SIG-M5 treated with dmso at 0.1 percent for 504 hours (cell line): ENCODE measurements at regions not wholly inside any gene's neighbourhood (a gene's known extent, or its start where the extent isn't known, plus 50 kb on each side); places are given as distances from the start of the nearest gene placed in this dataset.
"Not testable (repeated sequence)": the region's sequence is repeated elsewhere in the genome, so short reads cannot be mapped to it uniquely, and the experiment has no call there.

Experiments used
- DNase-seq: peaks from one replicate; lab custom pipeline; 2025; ENCODE audit not compliant: unreplicated experiment; lab: John Stamatoyannopoulos, UW

DNA sequence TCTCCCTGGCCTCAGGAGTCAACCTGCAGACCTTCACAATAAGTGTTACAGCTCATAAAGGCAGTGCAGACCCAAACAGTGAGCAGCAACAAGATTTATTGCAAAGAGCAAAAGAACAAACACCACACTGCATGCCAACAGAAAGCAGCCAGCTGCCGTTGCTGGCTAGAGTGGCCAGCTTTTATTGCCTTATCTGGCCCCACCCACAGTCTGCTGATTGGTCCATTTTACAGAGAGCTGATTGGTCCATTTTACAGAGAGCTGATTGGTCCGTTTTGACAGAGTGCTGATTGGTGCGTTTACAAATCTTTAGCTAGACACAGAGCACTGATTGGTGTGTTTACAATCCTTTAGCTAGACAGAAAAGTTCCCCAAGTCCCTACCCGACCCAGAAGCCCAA lies 885.9 kb upstream of the SPRY2 start:
- not testable (repeated sequence) for DNase-seq

DNA sequence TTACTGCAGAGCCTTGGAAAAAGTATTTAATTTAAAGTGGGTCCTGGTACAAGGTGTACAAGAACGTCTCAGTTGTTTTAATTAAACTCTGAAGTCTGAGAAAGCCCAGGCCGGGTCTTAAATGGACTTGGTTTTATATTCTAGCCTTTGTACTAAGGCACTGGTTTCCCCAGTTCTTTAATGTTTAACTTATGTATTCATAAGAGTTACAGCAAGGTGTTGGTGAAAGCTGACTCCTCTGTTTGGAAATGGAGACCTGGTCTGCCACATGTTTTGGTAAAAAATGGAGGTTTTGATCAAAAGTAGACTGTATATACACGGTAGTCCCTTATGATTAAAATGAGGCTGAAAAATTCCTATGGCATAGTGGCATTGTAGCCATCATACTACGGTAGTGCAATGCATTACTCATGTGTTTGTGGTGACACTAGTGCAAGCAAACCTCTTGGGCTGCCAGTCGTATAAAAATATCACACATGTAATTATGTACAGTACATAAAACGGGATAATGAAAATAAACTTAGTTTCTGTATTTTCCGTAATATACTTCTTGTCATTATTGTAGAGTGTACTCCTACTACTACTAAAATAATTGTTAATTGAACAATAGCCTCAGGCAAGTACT lies 883.4 kb upstream of the SPRY2 start:
- DNase-seq = no peak

DNA sequence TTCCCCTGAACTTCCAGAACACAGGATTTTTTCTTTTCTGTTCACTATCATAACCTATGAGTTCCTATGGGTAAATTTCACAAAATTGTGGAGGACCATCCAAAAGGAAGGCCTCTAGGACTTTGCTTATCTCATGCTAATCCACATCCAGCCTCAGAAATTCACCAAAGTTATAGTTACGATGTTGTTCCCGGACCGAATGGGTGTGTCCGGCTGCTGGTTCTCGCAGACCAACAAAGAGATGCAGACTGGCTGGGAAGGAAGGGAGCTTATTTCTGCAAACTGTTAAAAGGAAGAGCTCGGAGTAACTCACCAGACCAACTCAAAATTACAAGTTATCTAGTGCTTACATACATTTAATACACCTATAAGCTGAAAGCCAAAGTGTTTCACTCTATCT lies 882.9 kb upstream of the SPRY2 start:
- no peak for DNase-seq

DNA sequence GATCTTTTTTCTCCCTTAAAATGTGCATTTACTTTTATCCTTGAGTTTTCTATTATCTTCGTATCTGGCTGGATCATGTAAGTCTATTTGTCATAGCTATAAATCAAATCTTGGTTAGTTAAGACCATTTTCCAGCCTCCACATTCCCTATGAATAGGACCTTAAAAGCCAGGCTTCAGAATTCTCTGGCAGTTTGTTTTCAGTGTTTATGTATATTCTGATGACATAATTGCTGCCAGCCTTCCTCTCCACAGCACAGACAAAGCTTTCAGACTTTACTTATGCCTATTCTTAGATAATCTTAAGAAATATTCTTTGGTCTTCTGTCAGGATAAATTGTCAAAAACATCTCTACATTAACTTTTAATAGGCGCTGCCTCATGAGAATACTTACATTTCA lies 870.8 kb upstream of the SPRY2 start:
- DNase-seq = no peak

DNA sequence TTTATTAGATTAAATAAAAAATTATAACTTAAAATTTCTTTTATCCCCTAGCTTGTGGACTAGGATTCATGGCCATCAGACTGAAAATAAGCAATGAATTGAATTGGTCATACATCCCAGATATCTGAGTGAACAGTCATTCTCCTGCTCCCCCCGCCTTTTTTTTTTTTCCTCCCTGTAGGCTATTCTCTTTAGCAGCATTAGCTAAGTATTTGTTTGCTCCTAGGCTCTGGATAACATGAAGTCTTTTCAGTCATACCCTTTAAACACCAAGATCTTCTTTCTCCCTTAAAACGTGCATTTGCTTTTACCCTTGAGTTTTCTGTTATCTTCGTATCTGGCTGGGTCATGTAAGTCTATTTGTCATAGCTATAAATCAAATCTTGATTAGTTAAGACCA lies 866.7 kb upstream of the SPRY2 start:
- DNase-seq = no peak

DNA sequence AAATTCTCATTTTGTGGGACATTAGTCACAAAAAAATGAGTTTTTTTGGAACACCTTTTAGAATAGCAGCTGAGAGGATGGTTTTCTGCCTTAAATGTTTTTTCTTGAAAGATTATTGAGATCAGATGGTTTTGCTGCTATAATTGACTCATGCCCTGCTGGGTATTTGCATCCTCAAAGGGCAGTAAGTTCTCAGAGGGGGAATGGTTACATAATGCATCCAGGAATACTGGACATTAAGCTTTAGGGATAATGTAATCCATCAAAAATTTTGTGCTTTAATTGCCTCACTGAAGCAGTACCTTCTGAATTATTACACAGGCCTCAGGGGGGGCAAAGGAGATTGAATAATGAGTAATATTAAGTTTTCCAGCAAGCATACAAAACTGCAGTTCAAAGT lies 866.3 kb upstream of the SPRY2 start:
- DNase-seq = no peak

DNA sequence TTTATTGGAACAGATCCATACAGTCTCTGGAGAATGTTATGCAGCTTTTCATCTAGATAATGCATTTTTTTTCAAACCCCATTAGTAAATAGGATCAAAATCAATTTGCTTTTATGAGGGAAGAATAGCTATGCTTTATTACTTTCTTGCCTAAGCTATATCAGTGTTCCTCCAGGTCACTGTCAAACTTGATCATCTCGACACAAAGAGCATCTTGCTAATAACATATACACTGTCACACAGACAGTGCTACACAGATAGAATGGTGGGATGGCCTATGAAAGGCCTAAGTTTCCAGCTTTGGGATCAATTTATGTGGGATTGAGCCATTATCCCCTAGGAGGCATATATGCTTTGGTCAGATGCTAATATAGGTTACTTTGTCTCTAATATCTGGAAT lies 862.9 kb upstream of the SPRY2 start:
- no peak for DNase-seq

DNA sequence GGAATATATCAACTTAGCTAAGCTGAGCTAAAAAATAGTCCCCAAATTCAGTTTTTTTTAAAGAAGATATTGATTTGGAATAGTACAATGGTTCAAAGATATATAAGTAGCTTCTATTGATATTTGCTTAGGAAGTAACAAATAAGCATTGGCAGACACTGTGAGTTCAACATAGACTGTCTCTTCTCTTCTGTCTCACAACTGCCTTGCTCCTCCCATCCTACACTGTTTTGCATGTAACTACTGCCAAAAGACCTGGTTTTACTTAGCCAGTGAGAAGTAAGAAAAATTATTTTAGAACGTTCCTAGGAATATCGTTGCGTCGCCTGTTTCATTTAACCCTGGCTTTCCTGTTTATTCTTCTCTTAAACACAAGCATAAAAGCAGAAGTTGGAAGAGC lies 859.0 kb upstream of the SPRY2 start:
- no peak for DNase-seq

DNA sequence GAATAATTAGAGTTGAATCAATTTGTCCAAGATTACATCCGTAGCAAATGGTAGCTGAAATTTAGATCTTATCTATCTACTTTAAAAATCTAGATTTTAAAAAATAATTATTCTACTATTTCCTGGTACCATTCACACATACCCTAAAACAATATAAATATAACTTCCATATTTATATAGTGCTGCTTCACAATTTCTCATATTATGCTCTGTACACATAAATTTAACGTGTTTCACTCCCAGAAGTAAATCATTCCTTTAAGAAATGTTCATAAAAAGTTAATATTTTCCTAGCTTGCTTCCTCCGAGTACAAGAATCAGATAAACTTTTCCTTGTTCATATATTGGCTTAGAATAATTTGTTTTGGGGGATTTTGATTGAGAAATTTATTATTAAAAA lies 857.0 kb upstream of the SPRY2 start:
- DNase-seq = no peak

DNA sequence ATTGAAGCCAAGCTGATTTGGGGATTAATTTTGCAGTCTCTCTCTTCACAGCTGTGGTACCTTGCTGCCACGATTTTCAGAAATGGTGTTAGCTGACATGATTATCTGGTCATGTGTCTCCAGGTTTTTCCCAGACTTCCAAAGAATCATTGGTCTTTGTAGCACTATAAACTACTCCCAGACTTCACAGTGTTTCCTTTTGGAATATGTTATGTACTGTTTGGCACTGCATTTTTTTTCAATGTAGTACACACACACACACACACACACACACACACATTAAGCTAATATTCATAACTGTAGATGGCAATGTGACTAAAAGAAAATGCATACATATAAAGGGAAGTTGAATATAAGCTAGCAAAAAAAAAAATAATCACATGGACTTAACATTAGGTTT lies 856.6 kb upstream of the SPRY2 start:
- no peak for DNase-seq

DNA sequence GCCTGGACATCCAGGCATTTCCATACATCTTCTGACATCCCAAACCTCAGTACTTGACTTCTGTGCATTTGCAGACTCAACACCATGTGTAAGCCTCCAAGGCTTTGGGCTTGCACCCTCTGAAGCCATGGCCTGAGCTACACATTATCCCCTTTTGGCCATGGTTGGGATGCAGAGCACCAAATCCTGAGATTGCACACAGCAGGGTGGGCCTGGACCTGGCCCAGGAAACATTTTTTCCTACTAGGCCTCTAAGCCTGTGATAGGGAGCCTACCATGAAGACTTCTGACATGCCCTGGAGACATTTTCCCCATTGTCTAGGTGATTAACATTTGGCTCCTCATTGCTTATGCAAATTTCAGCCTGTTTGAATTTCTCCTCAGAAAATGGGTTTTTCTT lies 853.4 kb upstream of the SPRY2 start:
- DNase-seq = no peak

DNA sequence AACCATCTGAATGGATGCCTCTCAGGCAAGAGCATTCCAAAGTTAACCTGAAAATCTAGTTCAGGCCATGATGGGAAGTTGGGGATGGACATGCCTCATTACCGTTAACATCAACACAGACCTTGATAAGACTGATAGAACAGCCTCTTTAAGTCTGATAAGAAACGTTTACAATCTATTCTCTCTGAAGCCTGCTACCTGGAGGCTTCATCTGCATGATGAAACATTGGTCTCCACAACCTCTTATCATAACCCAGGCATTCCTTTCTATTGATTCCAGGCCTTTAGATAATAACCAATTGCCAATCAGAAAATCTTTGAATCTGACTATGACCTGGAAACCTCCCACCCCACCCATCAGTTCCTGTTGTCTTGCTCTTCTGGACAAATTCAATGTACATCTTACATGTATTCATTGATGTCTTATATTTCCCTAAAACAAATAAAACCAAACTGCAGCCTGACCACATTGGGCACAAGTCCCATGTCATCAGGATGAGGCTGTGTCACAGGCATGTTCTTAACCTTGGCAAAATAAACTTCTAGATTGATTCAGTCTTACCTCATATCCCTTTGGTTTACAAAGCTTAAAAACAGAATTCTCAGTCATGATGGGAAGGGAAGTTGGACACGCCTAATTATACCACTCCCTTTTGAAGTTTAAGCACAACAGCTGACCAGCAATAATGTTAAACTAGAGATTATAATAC lies 843.8 kb upstream of the SPRY2 start:
- no peak for DNase-seq

DNA sequence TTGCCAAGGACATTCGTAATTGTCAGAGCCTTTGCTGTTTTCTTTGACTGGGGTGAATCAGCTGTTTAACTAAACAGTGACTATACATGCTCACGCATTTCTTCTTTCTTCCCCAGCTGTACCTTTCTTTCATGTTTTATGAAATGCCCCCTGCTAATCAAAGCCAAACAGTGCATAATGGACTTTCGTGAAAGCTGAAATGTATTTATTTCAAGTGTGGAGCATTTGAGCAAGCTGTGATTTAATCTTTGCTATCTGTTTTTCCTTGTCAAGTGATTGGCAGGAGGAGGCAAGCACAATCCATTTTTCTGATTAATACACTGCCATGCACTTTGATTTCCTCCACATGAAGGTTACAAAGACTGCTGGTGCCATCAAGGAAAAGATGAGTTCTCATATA lies 831.7 kb upstream of the SPRY2 start:
- no peak for DNase-seq

DNA sequence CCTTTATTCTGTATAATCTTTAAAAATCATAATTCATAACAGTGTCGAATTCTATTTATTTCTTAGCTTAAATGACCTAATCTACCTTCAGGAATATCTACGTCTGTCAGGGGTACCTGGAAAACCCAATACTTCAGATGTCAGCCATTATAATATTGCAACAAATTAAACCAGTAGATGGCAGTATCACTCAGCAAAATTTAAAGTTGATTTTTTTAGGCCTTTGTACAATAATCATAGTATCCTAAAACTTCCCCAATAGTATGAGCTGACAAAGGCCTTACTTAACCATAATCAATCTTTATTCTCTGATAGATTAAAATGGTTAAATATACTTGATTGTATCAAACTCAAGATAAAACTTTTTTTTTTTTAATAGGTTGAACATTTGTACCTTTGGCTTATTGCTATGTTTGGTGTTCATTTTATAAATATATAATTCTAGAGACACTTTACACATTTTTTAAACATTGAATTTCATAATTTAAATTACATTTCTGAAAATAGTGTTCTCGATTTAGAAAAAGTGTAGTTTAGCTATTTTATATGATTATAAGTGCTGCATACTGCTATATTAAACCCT lies 830.2 kb upstream of the SPRY2 start:
- DNase-seq = peak; percentile 54

DNA sequence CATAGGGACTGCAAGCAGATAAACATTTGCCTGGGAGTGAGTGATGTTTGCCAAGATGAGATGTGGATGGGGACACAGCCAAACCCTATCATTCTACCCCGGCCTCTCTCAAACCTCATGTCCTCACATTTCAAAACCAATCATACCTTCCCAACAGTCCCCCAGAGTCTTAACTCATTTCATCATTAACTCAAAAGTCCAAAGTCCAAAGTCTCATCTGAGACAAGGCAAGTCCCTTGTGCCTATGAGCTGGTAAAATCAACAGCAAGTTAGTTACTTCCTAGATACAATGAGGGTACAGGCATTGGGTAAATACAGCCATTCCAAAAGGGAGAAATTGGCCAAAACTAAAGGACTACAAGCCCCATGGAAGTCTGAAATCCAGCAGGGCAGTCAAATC lies 822.9 kb upstream of the SPRY2 start:
- DNase-seq = not testable (repeated sequence)

DNA sequence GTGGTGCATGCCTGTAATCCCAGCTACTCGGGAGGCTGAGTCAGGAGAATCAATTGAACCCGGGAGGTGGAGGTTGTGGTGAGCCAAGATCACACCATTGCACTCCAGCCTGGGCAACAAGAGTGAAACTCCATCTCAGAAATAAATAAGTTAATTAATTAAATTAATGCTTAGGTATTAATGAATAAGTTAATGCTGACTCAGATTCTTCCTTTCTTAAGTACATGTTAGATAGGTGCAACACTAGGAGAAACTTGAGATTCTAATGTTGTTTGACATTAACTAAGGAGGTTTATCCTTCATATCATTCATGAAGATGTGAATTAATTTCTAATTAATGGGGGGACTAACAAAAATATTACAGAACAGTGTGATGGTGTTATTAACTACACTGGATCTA lies 812.6 kb upstream of the SPRY2 start:
- DNase-seq = no peak

DNA sequence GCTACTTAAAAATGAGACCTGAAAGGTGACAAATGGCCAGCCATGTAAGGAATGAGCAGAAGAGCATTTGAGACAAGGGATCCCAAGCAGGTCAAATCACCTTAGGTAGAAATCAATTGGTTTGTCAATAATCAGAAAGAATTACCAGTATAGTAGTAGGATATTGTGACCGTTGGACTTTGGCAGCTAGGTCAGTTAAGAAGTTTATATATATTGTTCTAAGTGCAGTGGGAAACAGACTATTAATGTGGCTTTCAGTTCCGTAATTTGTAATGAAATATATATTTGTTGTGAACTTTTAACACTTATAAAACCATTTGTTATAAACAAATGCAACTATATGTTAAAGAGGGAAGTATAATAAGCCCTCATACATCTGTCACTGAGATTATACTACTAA lies 807.9 kb upstream of the SPRY2 start:
- no peak for DNase-seq

DNA sequence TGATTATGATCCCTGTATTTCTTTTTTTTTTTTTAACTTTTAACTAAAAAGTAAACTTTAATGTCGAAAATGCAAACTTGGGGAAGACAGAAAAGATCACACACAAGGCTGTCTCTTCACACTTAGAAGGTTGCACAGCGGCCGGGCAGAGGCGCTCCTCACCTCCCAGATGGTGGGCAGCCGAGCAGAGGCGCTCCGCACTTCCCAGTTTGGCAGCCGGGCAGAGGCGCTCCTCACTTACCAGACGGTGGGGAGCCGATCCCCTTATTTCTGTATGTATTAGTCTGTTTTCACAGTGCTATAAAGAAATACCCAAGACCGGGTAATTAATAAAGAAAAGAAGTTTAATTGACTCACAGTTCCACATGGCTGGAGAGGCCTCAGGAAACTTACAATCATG lies 805.6 kb upstream of the SPRY2 start:
- DNase-seq = not testable (repeated sequence)

DNA sequence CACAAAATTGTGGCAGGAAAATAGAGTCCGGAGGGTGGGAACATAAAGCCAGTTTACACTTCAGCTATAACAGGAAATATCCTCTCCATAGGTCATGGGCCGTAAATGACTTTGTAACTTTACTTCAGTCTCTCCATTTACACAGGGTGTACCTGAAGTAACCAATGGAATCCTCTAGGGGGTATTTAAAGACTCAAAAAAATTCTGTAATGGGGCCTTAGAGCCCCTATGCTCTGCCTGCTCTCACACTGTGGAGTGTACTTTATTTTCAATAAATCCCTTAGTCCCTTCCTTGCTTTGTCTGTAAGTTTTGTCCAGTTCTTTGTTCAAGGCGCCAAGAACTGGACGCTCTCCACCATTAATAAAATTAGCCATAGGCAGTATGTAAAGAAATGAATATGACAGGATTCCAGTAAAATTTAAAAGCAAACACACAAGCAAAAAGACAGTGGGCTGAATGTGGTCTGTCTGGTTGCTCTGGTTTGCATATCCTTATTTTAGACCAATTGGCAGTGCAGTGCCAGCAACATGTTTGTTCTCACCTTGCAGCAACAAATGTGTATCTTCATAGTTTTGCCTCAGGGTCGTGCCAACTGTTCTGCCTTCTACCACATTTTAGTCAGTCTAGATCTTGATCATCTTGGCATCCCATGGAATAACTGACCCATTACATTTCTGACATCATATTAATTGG lies 801.5 kb upstream of the SPRY2 start:
- no peak for DNase-seq

DNA sequence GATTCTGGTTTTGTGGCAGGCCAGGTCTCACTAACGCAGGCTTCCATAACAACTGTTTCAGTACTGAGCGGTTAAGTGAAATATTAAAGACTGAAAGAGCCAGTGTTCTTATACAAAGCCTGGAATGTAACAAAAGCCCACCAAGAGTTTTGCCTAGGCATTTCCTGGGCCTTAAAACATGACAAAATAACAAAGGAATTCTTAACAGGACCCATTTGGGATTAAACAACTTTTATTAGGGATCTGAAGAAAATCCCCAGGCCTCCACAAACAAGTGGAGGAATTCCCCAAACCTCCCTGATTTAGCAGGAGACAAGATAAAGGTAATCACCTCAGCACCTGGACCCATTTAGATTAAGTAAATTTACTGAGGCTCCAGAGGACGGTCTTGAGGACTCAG lies 799.7 kb upstream of the SPRY2 start:
- DNase-seq = no peak

DNA sequence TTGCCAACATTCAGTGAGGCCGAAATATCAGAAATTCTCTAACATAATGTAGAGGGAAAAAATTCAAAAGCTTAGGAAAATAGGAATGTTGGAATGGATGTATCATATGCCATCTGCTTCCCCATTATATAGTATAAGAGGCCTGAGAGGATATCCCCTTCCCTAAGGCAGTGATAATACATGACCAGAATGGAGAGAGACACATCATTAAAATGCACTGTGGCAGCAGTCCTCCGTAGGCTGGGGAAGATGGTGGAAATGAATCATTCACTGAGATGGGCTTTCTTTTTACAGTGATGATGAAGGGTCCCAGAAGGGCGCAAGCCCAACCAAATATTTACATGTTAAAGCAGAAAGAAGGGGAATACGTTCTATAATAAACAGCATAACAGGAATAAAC lies 799.1 kb upstream of the SPRY2 start:
- DNase-seq = no peak

DNA sequence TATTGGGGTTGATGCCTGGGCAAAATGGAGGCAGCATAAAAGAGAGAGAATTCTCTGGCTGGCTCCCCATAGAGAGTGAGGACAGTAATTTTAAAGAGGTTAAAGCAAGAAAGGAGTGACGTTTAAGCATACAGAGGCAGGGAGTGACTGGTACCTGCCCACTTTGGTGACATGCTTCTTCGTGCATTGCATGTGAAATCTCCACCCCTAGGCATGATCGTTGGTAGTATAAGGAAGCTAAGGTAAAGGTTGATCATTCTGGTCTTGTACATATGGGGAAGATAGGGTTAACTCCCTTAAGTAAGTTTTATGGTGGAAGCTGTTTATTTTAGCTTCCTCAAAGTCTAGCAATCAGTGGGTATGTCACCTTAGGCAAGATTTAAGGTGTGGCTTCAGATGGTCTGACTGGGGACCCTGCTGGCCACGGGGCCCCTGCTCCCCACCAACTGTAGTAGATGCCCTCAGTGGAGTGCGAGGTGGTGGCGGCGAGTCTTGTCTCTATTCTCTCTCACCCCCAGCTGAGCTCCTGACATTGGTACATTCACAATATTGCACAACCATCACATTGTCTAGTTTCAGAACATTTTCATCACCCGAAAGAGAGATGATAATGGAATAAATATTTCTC lies 797.5 kb upstream of the SPRY2 start:
- DNase-seq = peak; percentile 1
